ENCODE measurements at regions not wholly inside any gene's neighbourhood (a gene's known extent, or its start where the extent isn't known, plus 50 kb on each side); places are given as distances from the start of the nearest gene placed in this dataset.

- DNase-seq: no peak
- Histone ChIP-seq H3K27me3 (no peaks in the 10 kb centered on the region), H3K36me3 (no peaks in the 10 kb centered on the region), H3K4me1 (no peaks in the 10 kb centered on the region), H3K9me3 (peaks cover 0 to 5% (median 0%) of the 10 kb centered on the region in 3 donors), H3K27ac (no peak overlapping the region), H3K4me3 (no peak overlapping the region)
- intact Hi-C loops (cut with DNase I; ENCODE audit: low total_unique reads): no loop called here
- TF ChIP-seq, protein P1, sequence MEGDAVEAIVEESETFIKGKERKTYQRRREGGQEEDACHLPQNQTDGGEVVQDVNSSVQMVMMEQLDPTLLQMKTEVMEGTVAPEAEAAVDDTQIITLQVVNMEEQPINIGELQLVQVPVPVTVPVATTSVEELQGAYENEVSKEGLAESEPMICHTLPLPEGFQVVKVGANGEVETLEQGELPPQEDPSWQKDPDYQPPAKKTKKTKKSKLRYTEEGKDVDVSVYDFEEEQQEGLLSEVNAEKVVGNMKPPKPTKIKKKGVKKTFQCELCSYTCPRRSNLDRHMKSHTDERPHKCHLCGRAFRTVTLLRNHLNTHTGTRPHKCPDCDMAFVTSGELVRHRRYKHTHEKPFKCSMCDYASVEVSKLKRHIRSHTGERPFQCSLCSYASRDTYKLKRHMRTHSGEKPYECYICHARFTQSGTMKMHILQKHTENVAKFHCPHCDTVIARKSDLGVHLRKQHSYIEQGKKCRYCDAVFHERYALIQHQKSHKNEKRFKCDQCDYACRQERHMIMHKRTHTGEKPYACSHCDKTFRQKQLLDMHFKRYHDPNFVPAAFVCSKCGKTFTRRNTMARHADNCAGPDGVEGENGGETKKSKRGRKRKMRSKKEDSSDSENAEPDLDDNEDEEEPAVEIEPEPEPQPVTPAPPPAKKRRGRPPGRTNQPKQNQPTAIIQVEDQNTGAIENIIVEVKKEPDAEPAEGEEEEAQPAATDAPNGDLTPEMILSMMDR (IDR thresholded peaks at IDR 0.05): no peak
Measured at GRCh38 chr10:1978584-1978983, 241.3 kb upstream of the ADARB2 start.

- no peaks in the 10 kb centered on the region for H3K36me3 ChIP-seq
- DNase-seq: no peak
- TF ChIP-seq, protein P1 (IDR thresholded peaks at IDR 0.05): no peak
- peaks cover 0 to 5% (median 0%) of the 10 kb centered on the region in 3 donors for H3K9me3 ChIP-seq
- H3K27ac ChIP-seq: no peak overlapping the region
- no peaks in the 10 kb centered on the region for H3K4me1 ChIP-seq
- no peak overlapping the region for H3K4me3 ChIP-seq
- H3K27me3 ChIP-seq: no peaks in the 10 kb centered on the region
- intact Hi-C loops (cut with DNase I; ENCODE audit: low total_unique reads): no loop called here
Measured at GRCh38 chr10:1977461-1977860, 240.1 kb upstream of the ADARB2 start.

DNA sequence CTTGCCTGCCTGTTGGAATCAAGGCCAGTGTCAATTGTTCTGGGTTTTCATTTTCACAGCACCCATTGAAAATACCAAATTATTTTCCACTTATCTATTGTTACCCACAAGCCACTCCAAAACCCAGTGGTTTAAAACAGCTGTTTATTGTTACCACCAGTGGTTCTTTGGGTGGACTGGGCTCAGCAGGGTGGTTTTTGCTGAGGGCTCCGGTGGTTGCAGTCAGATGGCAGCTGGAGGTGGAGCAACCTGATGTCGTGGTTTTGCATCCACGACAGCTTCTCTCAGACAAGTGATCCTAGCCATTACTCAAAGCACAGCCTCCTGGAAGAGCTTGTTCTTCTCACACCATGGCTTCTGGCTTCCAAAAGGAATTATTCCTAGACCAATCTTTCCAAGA lies 235.1 kb upstream of the ADARB2 start:
- no peaks in the 10 kb centered on the region for H3K9me3 ChIP-seq
- no peak overlapping the region for H3K27ac ChIP-seq
- TF ChIP-seq, protein P1 (IDR thresholded peaks at IDR 0.05): no peak
- DNase-seq: no peak
- no peaks in the 10 kb centered on the region for H3K4me1 ChIP-seq
- no peaks in the 10 kb centered on the region for H3K36me3 ChIP-seq
- intact Hi-C loops (cut with DNase I; ENCODE audit: low total_unique reads): no loop called here
- no peak overlapping the region for H3K4me3 ChIP-seq
- no peaks in the 10 kb centered on the region for H3K27me3 ChIP-seq

DNA sequence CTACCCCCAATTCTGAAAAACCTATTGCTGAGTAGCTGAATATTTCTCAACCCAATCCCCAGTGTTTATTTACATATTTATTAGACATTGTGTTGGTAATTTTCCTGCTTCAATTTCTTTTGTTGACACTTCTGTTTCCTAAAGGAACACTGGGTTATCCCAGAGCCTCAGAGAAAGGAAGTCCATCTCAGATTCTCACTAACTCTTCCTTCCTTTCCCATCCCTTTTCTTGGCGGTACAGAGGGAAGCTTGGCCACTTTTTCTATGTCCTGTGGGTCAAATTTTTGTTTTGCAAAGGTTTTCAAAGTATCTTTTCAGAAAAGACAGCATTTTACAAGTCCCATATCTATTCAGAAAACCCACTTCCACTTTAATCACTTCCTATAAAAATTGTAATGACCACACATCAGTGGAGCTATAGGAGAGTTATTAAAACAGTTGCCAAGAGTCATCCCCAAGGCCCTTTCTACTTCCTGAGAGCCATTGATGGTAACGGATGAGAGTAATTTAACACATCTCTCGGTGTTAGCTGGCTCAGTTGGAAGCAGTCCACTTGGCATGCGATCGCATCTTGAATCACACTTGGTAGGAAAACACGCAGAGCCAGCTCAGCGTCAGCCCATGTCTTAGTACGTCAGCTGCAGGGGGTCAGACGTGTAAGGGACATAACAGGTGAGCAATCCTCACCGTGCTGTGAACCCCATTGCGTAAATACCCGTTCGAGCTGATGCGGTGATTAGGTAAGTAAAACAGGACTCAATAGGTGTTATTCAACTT lies 231.1 kb upstream of the ADARB2 start:
- DNase-seq: no peak
- no peak overlapping the region for H3K4me3 ChIP-seq
- no peaks in the 10 kb centered on the region for H3K36me3 ChIP-seq
- H3K27me3 ChIP-seq: no peaks in the 10 kb centered on the region
- TF ChIP-seq, protein P1 (IDR thresholded peaks at IDR 0.05): no peak
- no peaks in the 10 kb centered on the region for H3K9me3 ChIP-seq
- H3K4me1 ChIP-seq: no peaks in the 10 kb centered on the region
- no peak overlapping the region for H3K27ac ChIP-seq
- intact Hi-C loops (cut with DNase I; ENCODE audit: low total_unique reads): no loop called here

- DNase-seq: no peak
- Histone ChIP-seq H3K36me3 (no peaks in the 10 kb centered on the region), H3K27ac (no peak overlapping the region), H3K9me3 (no peaks in the 10 kb centered on the region), H3K27me3 (no peaks in the 10 kb centered on the region), H3K4me1 (no peaks in the 10 kb centered on the region), H3K4me3 (no peak overlapping the region)
- TF ChIP-seq, protein P1 (IDR thresholded peaks at IDR 0.05): no peak
- intact Hi-C loops (cut with DNase I; ENCODE audit: low total_unique reads): no loop called here
Measured at GRCh38 chr10:1966712-1967376, 229.5 kb upstream of the ADARB2 start.

Data from tibial artery (tissue), 4 donors.